GM12874 (cell line): ENCODE measurements at regions not wholly inside any gene's neighbourhood (a gene's known extent, or its start where the extent isn't known, plus 50 kb on each side); places are given as distances from the start of the nearest gene placed in this dataset.

Source experiments
- CTCF ChIP-seq: IDR thresholded peaks from 2 replicates; pipeline ENCODE4 v1.5.1; 2011; ENCODE audit warnings: low read depth, mild to moderate bottlenecking, control low read depth, low read length, moderate library complexity; ENCODE audit not compliant: insufficient read depth

- TF ChIP-seq CTCF, result no peak
Measured at GRCh38 chr12:58283553-58283952, 342.2 kb downstream of the ATP23 start.

GRCh38 chr12:58285551-58285950, 344.2 kb downstream of the ATP23 start:
- TF ChIP-seq CTCF, result no peak

GRCh38 chr12:58286353-58286752, 345.0 kb downstream of the ATP23 start:
- no peak for TF ChIP-seq CTCF

DNA sequence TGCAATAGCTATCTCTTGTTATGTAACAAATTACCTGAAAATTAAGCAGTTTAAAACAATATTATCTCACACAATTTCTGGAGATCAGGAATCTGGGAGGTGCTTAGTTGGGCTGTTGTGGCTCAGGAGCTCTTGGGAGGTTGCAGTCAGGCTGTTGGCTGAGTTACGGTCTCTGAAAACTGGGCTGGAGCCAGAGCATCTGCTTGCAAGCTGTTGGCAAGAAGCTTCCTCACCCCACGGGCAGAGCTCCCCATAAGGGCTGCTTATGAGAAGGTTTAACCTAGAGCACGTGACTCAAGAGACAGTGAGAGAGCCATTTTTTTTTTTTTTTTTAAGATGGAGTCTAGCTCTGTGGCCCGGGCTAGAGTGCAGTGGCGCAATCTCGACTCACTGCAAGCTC, 346.8 kb downstream of the ATP23 start:
- no peak for TF ChIP-seq CTCF

DNA sequence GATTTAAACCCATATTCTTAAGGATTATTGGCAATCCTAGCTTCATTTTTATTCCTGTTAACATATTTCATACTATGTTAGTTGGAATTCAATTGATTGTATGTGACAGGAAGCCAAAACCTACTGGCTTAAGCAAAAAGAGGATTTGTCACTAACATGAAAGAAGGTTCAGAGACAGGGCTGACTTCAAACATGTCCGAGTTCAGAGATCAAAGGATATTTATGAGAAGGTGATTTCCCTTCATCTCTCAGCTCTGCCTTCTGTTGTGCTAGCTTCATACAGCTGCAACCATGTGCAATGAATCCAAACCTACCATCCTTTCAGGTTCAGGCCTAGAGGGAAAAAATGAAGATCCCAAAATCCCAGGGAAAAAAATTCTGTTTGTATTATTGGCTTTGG, 349.7 kb downstream of the ATP23 start:
- no peak for TF ChIP-seq CTCF

DNA sequence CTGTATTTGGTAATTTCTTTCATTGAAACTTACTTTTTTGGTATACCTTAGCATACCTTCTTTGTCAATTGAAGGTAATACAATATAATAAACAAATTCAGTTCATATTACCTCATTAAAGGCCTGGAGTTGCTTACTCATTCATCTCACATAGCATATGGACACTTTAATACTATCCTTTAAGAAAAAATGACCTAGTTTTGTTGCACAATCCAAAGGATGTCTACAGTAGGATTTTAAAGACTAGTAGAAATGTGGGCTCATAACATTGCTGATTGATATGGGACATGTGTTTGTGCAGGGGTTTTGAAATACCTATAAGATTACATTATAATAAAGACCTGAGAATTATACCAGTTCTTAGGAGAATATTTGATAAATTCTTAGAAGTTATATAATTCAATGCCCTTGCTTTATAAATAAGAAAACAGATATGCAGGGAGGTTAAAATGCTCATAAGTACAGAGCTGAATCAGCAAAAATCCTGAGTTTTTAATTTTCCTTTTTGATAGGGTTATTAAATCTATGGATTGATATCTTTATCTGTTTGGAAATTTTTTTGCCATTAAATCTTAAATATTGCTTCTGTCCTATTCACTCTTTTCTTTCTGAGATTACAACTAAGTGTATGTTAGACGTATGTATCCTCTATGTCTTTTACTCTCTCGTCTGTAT, 352.1 kb downstream of the ATP23 start:
- TF ChIP-seq CTCF, result no peak

DNA sequence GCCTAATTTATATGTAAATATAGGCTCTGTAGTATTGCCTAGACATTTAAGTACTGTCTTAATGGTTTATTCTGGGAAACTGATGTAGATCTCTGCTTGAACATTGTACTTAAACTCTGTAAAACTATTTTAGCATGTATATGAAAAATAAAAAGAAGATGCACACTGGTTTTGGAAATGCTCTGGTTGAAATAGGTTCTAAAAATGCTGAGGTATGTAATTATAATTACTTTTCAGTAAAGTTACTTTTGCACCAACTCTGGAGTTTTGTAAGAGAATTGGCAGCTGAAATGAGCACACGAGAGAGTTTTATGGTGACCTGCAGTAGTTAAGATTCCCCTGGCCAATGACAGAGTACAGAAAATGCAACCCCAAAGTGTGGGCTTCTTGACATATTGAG, 353.9 kb downstream of the ATP23 start:
- no peak for TF ChIP-seq CTCF
